ENCODE measurements at regions not wholly inside any gene's neighbourhood (a gene's known extent, or its start where the extent isn't known, plus 50 kb on each side); places are given as distances from the start of the nearest gene placed in this dataset.
"Not testable (repeated sequence)": the region's sequence is repeated elsewhere in the genome, so short reads cannot be mapped to it uniquely, and the experiment has no call there.

- Histone ChIP-seq H2AFZ (replicated peaks) (no peak overlapping the region), H4K20me1 (ENCODE audit: low read depth) (no peaks in the 10 kb centered on the region), H3K36me3 (no peaks in the 10 kb centered on the region), H3K4me3 (no peak overlapping the region), H3K27ac (no peak overlapping the region), H3K79me2 (ENCODE audit: low read depth) (no peaks in the 10 kb centered on the region), H3K4me2 (no peak overlapping the region), H3F3A (ENCODE audit: low read depth) (no peaks in the 10 kb centered on the region), H3K27me3 (no peaks in the 10 kb centered on the region), H3K4me1 (no peaks in the 10 kb centered on the region), H3K9ac (no peak overlapping the region), H3K9me3 (ENCODE audit: low read depth) (peaks cover 4% of the 10 kb centered on the region)
- Mint-ChIP-seq H3K27ac (no peak overlapping the region), H3K4me3 (no peak overlapping the region), H3K27me3 (ENCODE audit: insufficient read depth, low read depth) (no peaks in the 10 kb centered on the region), H3K36me3 (peaks cover 2% of the 10 kb centered on the region), H3K4me1 (peaks cover 2% of the 10 kb centered on the region), H3K9me3 (peaks cover 5% of the 10 kb centered on the region)
- TF ChIP-seq EZH2 (IDR thresholded peaks at IDR 0.05) = no peak
- TF ChIP-seq, protein P1, sequence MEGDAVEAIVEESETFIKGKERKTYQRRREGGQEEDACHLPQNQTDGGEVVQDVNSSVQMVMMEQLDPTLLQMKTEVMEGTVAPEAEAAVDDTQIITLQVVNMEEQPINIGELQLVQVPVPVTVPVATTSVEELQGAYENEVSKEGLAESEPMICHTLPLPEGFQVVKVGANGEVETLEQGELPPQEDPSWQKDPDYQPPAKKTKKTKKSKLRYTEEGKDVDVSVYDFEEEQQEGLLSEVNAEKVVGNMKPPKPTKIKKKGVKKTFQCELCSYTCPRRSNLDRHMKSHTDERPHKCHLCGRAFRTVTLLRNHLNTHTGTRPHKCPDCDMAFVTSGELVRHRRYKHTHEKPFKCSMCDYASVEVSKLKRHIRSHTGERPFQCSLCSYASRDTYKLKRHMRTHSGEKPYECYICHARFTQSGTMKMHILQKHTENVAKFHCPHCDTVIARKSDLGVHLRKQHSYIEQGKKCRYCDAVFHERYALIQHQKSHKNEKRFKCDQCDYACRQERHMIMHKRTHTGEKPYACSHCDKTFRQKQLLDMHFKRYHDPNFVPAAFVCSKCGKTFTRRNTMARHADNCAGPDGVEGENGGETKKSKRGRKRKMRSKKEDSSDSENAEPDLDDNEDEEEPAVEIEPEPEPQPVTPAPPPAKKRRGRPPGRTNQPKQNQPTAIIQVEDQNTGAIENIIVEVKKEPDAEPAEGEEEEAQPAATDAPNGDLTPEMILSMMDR (IDR thresholded peaks at IDR 0.05) = no peak
- no peak for TF ChIP-seq EZH2phosphoT487 (IDR thresholded peaks at IDR 0.05)
- DNase-seq (ENCODE audit: low spot score) = peak; percentile 15
These were observed 308.8 kb upstream of the FAM98A start for GRCh38 chr2:33907866-33908265.

DNA sequence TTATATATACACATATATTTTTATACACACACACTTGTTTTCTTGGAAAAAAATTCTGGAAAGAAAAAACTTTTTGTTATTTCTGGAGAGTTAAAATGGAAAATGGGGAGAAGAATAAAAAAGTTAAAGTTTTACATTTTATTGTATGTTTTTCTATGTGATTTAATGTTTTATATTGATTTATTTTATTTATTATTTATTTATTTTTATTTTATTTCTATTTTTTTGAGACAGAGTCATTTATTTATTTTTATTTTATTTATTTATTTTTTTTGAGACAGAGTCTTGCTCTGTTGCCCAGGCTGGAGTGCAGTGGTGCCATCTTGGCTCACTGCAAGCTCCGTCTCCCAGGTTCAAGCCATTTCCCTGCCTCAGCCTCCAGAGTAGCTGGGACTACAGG lies 307.0 kb upstream of the FAM98A start:
- not testable (repeated sequence) for H3K9me3 Mint-ChIP-seq; H3K27me3 ChIP-seq; H3K27me3 Mint-ChIP-seq (ENCODE audit: insufficient read depth, low read depth); H3K4me3 Mint-ChIP-seq; H3K79me2 ChIP-seq (ENCODE audit: low read depth); H3K4me2 ChIP-seq; H3K4me3 ChIP-seq; DNase-seq (ENCODE audit: low spot score); H3K27ac ChIP-seq; H4K20me1 ChIP-seq (ENCODE audit: low read depth); H3K4me1 ChIP-seq; H3F3A ChIP-seq (ENCODE audit: low read depth); H2AFZ ChIP-seq (replicated peaks); H3K27ac Mint-ChIP-seq; H3K36me3 Mint-ChIP-seq; H3K4me1 Mint-ChIP-seq; H3K9me3 ChIP-seq (ENCODE audit: low read depth); H3K36me3 ChIP-seq; H3K9ac ChIP-seq

GRCh38 chr2:33904801-33905200 lies 305.7 kb upstream of the FAM98A start:
- no peak overlapping the region for H3K4me3 Mint-ChIP-seq
- no peak overlapping the region for H3K27ac Mint-ChIP-seq
- H3K4me1 ChIP-seq = no peaks in the 10 kb centered on the region

DNA sequence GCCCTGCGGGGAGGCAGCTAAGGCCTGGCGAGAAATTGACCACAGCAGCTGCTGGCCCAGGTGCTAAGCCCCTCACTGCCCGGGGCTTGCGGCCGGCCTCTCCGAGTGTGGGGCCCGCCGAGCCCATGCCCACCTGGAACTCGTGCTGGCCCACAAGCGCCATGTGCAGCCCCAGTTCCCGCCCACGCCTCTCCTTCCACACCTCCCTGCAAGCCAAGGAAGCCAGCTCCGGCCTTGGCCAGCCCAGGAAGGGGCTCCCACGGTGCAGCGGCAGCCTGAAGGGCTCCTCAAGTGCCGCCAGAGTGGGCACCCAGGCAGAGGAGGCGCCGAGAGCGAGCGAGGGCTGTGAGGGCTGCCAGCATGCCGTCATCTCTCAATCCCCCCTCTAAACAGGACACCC lies 304.6 kb upstream of the FAM98A start:
- Histone ChIP-seq H3F3A (ENCODE audit: low read depth) (no peaks in the 10 kb centered on the region), H3K27ac (no peak overlapping the region), H3K79me2 (ENCODE audit: low read depth) (no peaks in the 10 kb centered on the region), H2AFZ (replicated peaks) (no peak overlapping the region), H3K27me3 (no peaks in the 10 kb centered on the region), H3K9ac (no peak overlapping the region), H4K20me1 (ENCODE audit: low read depth) (no peaks in the 10 kb centered on the region), H3K4me3 (no peak overlapping the region), H3K36me3 (no peaks in the 10 kb centered on the region), H3K4me1 (no peaks in the 10 kb centered on the region), H3K9me3 (ENCODE audit: low read depth) (peaks cover 4% of the 10 kb centered on the region), H3K4me2 (no peak overlapping the region)
- TF ChIP-seq EZH2phosphoT487 (IDR thresholded peaks at IDR 0.05) = no peak
- TF ChIP-seq, protein P1 (IDR thresholded peaks at IDR 0.05) = no peak
- TF ChIP-seq EZH2 (IDR thresholded peaks at IDR 0.05) = no peak
- Mint-ChIP-seq H3K27me3 (ENCODE audit: insufficient read depth, low read depth) (no peaks in the 10 kb centered on the region), H3K36me3 (no peaks in the 10 kb centered on the region), H3K4me1 (no peaks in the 10 kb centered on the region), H3K4me3 (no peak overlapping the region), H3K27ac (no peak overlapping the region), H3K9me3 (peaks cover 8% of the 10 kb centered on the region)
- DNase-seq (ENCODE audit: low spot score) = no peak

More at GRCh38 chr2:33904801-33905200, 305.7 kb upstream of the FAM98A start:
- Mint-ChIP-seq H3K27me3 (ENCODE audit: insufficient read depth, low read depth) (no peaks in the 10 kb centered on the region), H3K9me3 (peaks cover 5% of the 10 kb centered on the region), H3K4me1 (no peaks in the 10 kb centered on the region), H3K36me3 (no peaks in the 10 kb centered on the region)
- H3K27ac ChIP-seq = no peak overlapping the region
- no peak overlapping the region for H3K4me2 ChIP-seq
- DNase-seq (ENCODE audit: low spot score) = no peak
- H3K9me3 ChIP-seq (ENCODE audit: low read depth) = peaks cover 4% of the 10 kb centered on the region
- no peak overlapping the region for H3K9ac ChIP-seq
- no peaks in the 10 kb centered on the region for H3K36me3 ChIP-seq
- no peak overlapping the region for H2AFZ ChIP-seq (replicated peaks)
- TF ChIP-seq, protein P1 (IDR thresholded peaks at IDR 0.05) = no peak
- TF ChIP-seq EZH2phosphoT487 (IDR thresholded peaks at IDR 0.05) (no peak), EZH2 (IDR thresholded peaks at IDR 0.05) (no peak)
- no peaks in the 10 kb centered on the region for H3F3A ChIP-seq (ENCODE audit: low read depth)
- H3K4me3 ChIP-seq = no peak overlapping the region
- H4K20me1 ChIP-seq (ENCODE audit: low read depth) = no peaks in the 10 kb centered on the region
- H3K79me2 ChIP-seq (ENCODE audit: low read depth) = no peaks in the 10 kb centered on the region
- H3K27me3 ChIP-seq = no peaks in the 10 kb centered on the region

Measured in neural progenitor cell (in vitro differentiated cells).